ENCODE measurements at regions not wholly inside any gene's neighbourhood (a gene's known extent, or its start where the extent isn't known, plus 50 kb on each side); places are given as distances from the start of the nearest gene placed in this dataset.

DNA sequence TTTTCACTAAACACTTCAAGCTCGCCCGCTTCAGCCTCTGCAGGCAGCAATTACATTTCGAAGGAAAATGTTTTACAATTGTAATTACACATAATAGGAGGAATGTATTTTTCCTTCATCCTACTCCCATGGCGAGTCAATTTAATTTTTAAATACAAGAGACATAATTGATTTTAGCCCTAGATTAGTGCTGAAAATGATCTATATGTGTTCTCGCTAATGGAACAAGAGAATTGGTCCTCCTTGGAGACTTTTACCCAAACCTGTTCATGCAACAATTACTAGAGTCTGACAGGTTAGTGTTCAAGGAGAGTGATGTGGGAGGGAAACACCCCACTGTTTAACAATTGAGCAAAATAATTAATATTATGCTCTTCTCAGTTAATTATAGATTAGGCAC, 509.4 kb upstream of the SETBP1 start:
- no CpG with 5 or more reads among the region's 5 CpGs for WGBS (ENCODE audit: insufficient coverage)
- no peak overlapping the region for H2AFZ ChIP-seq (ENCODE audit: insufficient read depth, low read depth, low read length, poor library complexity, severe bottlenecking)
- TF ChIP-seq CTCF (IDR thresholded peaks at IDR 0.05) (no peak), EZH2 (IDR thresholded peaks at IDR 0.05; ENCODE audit: borderline replicate concordance, insufficient read depth, low read depth, low read length, poor library complexity, severe bottlenecking) (no peak)
- CTCF ChIA-PET: no interaction called here
- POLR2A ChIA-PET: interaction anchor here (0.6 kb wide), 1 partner anchor 508 kb away, joined by 4 read pairs; no protein-coding TSS in a partner anchor
- H4K20me1 ChIP-seq (ENCODE audit: control insufficient read depth, insufficient read depth, low read length, poor library complexity, severe bottlenecking): no peaks in the 10 kb centered on the region
- Mint-ChIP-seq H3K4me3 (no peak overlapping the region), H3K4me1 (no peaks in the 10 kb centered on the region), H3K27me3 (peaks cover 11% of the 10 kb centered on the region), H3K27ac (no peak overlapping the region), H3K9me3 (ENCODE audit: insufficient read depth) (no peaks in the 10 kb centered on the region)
- H3K4me2 ChIP-seq (replicated peaks; ENCODE audit: low read depth, low read length, poor library complexity, severe bottlenecking): no peak overlapping the region
- H3K4me1 ChIP-seq (ENCODE audit: control insufficient read depth in 2 of 2, insufficient read depth in 2 of 2, low read length in 2 of 2): no peaks in the 10 kb centered on the region
- no peaks in the 10 kb centered on the region for H3K9me3 ChIP-seq (ENCODE audit: control extremely low read depth in 1 of 3, control insufficient read depth in 2 of 3, insufficient read depth in 1 of 3, low read length in 2 of 3)
- no peak overlapping the region for H3K4me3 ChIP-seq (ENCODE audit: control extremely low read depth in 1 of 5, extremely low read depth in 1 of 5, insufficient read depth in 1 of 5, low read depth in 2 of 5, low read length in 4 of 5)
- H3K27me3 ChIP-seq (replicated peaks in 1 of 4; ENCODE audit: control extremely low read depth in 1 of 4, control insufficient read depth in 3 of 4, insufficient read depth in 4 of 4, low read length in 3 of 4): no peaks in the 10 kb centered on the region
- intact Hi-C loops (cut with micrococcal nuclease): no loop called here
- no peak for ATAC-seq (ENCODE audit: low read depth)
- no peaks in the 10 kb centered on the region for H3K79me2 ChIP-seq (ENCODE audit: control insufficient read depth, insufficient read depth, low read length)
- no peak for DNase-seq
- no peaks in the 10 kb centered on the region for H3K36me3 ChIP-seq (replicated peaks in 1 of 2; ENCODE audit: control extremely low read depth in 1 of 2, control insufficient read depth in 1 of 2, extremely low read depth in 1 of 2, insufficient read depth in 2 of 2, low read length in 1 of 2)
- no peak overlapping the region for H3K27ac ChIP-seq (ENCODE audit: low read length in 2 of 2)
- H3K9ac ChIP-seq (ENCODE audit: low read length): no peak overlapping the region

GRCh38 chr18:44175891-44176290, 504.8 kb upstream of the SETBP1 start:
- ATAC-seq (ENCODE audit: low read depth): no peak
- CTCF ChIA-PET: no interaction called here
- no peaks in the 10 kb centered on the region for H3K4me1 Mint-ChIP-seq
- peaks cover 12% of the 10 kb centered on the region for H3K27me3 Mint-ChIP-seq
- TF ChIP-seq CTCF (IDR thresholded peaks at IDR 0.05): no peak
- no peak for TF ChIP-seq EZH2 (IDR thresholded peaks at IDR 0.05; ENCODE audit: borderline replicate concordance, insufficient read depth, low read depth, low read length, poor library complexity, severe bottlenecking)
- no peak overlapping the region for H3K27ac Mint-ChIP-seq
- POLR2A ChIA-PET: no interaction called here
- H3K9ac ChIP-seq (ENCODE audit: low read length): no peak overlapping the region
- no peaks in the 10 kb centered on the region for H3K36me3 ChIP-seq (replicated peaks in 1 of 2; ENCODE audit: control extremely low read depth in 1 of 2, control insufficient read depth in 1 of 2, extremely low read depth in 1 of 2, insufficient read depth in 2 of 2, low read length in 1 of 2)
- H3K4me3 ChIP-seq (ENCODE audit: control extremely low read depth in 1 of 5, extremely low read depth in 1 of 5, insufficient read depth in 1 of 5, low read depth in 2 of 5, low read length in 4 of 5): no peak overlapping the region
- H4K20me1 ChIP-seq (ENCODE audit: control insufficient read depth, insufficient read depth, low read length, poor library complexity, severe bottlenecking): no peaks in the 10 kb centered on the region
- no peak for DNase-seq
- no peaks in the 10 kb centered on the region for H3K4me1 ChIP-seq (ENCODE audit: control insufficient read depth in 2 of 2, insufficient read depth in 2 of 2, low read length in 2 of 2)
- no peaks in the 10 kb centered on the region for H3K9me3 Mint-ChIP-seq (ENCODE audit: insufficient read depth)
- no peak overlapping the region for H3K4me2 ChIP-seq (replicated peaks; ENCODE audit: low read depth, low read length, poor library complexity, severe bottlenecking)
- no peak overlapping the region for H3K27ac ChIP-seq (ENCODE audit: low read length in 2 of 2)
- H2AFZ ChIP-seq (ENCODE audit: insufficient read depth, low read depth, low read length, poor library complexity, severe bottlenecking): no peak overlapping the region
- intact Hi-C loops (cut with micrococcal nuclease): no loop called here
- no peaks in the 10 kb centered on the region for H3K79me2 ChIP-seq (ENCODE audit: control insufficient read depth, insufficient read depth, low read length)
- no peaks in the 10 kb centered on the region for H3K27me3 ChIP-seq (replicated peaks in 1 of 4; ENCODE audit: control extremely low read depth in 1 of 4, control insufficient read depth in 3 of 4, insufficient read depth in 4 of 4, low read length in 3 of 4)
- 100% methylated on average over 1 of the region's 2 CpGs for WGBS (ENCODE audit: insufficient coverage)
- no peaks in the 10 kb centered on the region for H3K9me3 ChIP-seq (ENCODE audit: control extremely low read depth in 1 of 3, control insufficient read depth in 2 of 3, insufficient read depth in 1 of 3, low read length in 2 of 3)
- no peak overlapping the region for H3K4me3 Mint-ChIP-seq

All from B cell (primary cell).